HG03108 (cell line): ENCODE measurements at regions not wholly inside any gene's neighbourhood (a gene's known extent, or its start where the extent isn't known, plus 50 kb on each side); places are given as distances from the start of the nearest gene placed in this dataset.

Experiments
- ATAC-seq: cut with Tn5 transposase; IDR thresholded peaks from one replicate; pipeline ENCODE4 v1.9.1; 2021; ENCODE audit warnings: moderate library complexity; ENCODE audit not compliant: unreplicated experiment

- no peak for ATAC-seq
These were observed 217.1 kb upstream of the ZMIZ1 start for GRCh38 chr10:78851647-78852046.

GRCh38 chr10:78852466-78853240 is 216.1 kb upstream of the ZMIZ1 start:
- ATAC-seq = no peak

- no peak for ATAC-seq
These were observed 214.9 kb upstream of the ZMIZ1 start for GRCh38 chr10:78853864-78854263.

GRCh38 chr10:78856421-78856820 is 212.3 kb upstream of the ZMIZ1 start:
- ATAC-seq = no peak

GRCh38 chr10:78857193-78857592 is 211.6 kb upstream of the ZMIZ1 start:
- no peak for ATAC-seq

- ATAC-seq = no peak
These were observed 209.5 kb upstream of the ZMIZ1 start for GRCh38 chr10:78859266-78859665.

GRCh38 chr10:78859769-78860168 is 209.0 kb upstream of the ZMIZ1 start:
- ATAC-seq = no peak

GRCh38 chr10:78860260-78860914 is 208.4 kb upstream of the ZMIZ1 start:
- ATAC-seq = no peak

- no peak for ATAC-seq
These were observed 207.0 kb upstream of the ZMIZ1 start for GRCh38 chr10:78861529-78862327.

GRCh38 chr10:78862328-78862640 is 206.5 kb upstream of the ZMIZ1 start:
- no peak for ATAC-seq

GRCh38 chr10:78863140-78863905 is 205.4 kb upstream of the ZMIZ1 start:
- ATAC-seq = no peak

GRCh38 chr10:78863906-78864239 is 204.9 kb upstream of the ZMIZ1 start:
- ATAC-seq = no peak

- no peak for ATAC-seq
These were observed 203.8 kb upstream of the ZMIZ1 start for GRCh38 chr10:78864761-78865537.

GRCh38 chr10:78865538-78865875 is 203.3 kb upstream of the ZMIZ1 start:
- no peak for ATAC-seq

GRCh38 chr10:78865931-78866717 is 202.6 kb upstream of the ZMIZ1 start:
- no peak for ATAC-seq

GRCh38 chr10:78866731-78867554 is 201.8 kb upstream of the ZMIZ1 start:
- no peak for ATAC-seq

GRCh38 chr10:78867555-78867939 is 201.2 kb upstream of the ZMIZ1 start:
- no peak for ATAC-seq

- no peak for ATAC-seq
These were observed 200.7 kb upstream of the ZMIZ1 start for GRCh38 chr10:78868048-78868447.

GRCh38 chr10:78868456-78868855 is 200.3 kb upstream of the ZMIZ1 start:
- no peak for ATAC-seq
